ENCODE measurements at regions not wholly inside any gene's neighbourhood (a gene's known extent, or its start where the extent isn't known, plus 50 kb on each side); places are given as distances from the start of the nearest gene placed in this dataset.

DNA sequence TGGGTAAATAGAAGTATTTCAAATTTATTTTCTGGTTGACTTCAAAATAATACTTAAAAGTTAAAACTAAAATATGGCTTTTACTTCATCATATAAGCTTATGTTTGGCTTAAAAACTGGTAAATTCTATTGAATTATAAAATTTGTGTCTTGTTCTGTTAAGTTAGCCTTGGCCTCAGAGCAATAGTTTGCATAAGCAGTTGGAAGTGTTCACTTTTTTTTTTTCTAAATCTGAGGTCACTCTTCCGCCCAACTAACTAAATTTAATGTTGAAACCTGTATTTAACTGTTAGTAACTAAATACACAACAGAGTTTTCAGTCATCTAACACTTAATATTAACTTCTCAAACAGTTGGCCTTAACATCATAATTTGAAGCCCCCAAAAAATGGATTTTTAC lies 871.7 kb upstream of the ADAMTS5 start:
- DNase-seq: no peak

DNA sequence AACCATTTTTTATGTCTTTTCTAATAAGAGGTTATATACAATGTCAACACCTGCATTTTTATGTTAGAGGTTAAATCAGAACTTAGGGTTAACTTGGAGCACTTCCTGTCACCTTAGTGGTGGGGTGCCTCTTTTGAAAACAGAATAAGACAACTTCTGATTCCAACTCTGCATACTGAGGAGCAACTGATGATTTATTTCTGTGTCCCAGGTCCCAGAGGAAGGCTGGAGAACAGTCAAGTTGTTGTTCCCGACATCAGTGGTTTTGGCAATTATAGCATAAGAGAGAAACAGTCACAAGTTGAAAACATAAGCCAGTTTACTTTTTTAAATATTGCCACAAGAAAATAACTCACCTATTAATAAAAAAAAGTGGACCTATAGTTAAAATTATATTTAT lies 871.0 kb upstream of the ADAMTS5 start:
- DNase-seq: no peak

DNA sequence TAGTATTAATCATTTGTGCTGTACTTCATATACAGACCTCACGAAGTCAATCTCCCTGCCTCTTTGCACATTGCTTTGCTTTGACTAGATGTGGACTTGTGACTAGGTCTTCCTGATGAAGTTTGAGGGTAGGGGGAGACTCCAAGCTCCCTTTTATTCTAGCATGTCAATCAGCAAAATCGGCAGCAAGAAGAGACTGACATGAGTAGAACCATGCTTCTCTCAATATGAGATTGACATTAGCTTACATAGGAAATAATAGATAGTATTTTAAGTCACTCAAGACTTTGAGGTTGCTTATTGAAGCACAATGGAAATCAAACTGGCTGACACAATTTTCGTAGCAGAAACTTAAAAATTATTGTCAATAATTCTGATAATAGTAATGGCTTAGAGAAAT lies 866.4 kb upstream of the ADAMTS5 start:
- DNase-seq: no peak

DNA sequence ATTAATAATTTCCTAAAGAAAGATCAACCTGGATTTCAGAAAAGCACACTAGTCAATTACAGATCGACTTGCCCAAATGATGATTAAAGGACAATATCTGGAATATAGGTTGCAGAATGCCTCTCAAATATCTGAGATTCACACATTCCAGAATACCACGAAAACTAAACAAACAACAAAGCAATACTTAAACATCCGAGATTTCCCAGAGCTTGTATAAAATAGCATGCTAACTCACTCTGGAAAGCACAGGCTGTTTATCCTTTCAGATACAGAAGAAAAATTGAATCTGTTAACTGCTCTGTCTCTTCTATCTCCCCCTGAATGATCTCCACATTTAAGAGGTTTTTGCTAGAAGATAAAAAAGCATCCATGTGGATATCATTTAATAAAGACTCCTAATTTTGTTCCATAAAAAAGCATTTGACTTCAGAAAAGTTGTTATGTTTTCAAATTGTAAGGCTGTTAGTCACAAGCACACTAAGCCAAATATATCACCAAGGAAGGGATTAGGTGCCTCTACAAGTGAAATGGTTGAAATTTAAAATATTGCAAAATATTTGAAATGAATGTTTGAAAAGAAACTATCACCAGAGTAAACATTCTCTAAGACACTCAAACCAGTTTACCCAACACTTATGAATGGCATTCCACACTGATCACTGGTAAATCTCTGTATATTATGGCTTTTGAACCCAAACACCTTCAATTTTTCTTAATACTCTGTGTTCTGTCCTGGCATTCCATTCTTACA lies 865.1 kb upstream of the ADAMTS5 start:
- DNase-seq: no peak

DNA sequence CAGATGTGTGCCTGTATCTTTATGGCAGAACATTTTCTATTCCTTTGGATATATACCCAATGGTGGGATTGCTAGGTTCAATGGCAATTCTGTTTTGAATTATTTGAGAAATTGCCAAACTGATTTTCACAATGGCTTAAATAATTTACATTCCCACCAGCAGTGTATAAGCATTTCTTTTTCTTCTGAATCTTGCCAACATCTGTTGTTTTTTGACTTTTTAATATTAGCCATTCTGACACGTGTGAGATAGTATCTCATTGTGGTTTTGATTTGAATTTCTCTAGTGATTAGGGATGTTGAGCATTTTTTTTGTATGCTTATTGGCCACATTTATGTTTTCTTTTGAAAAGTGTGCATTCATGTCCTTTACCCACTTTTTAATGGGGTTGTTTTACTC lies 864.3 kb upstream of the ADAMTS5 start:
- DNase-seq: no peak

DNA sequence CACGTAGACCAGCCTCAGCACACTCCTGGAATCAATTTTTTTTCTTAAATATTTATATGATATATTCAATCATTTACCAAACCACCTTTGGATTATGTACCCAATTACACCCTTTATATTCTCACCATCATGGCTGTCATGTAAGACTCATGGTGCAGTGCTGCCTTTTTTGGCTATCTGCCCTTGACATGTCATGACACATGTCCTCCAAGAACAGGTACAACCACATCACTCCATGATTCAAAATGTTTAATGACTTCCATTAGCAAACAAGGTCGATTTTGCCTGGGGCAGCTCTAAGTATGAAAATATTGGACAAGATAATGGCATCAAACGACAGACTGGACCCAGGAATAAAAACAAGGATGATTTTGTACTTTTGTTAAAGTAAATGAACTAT lies 861.1 kb upstream of the ADAMTS5 start:
- DNase-seq: no peak

DNA sequence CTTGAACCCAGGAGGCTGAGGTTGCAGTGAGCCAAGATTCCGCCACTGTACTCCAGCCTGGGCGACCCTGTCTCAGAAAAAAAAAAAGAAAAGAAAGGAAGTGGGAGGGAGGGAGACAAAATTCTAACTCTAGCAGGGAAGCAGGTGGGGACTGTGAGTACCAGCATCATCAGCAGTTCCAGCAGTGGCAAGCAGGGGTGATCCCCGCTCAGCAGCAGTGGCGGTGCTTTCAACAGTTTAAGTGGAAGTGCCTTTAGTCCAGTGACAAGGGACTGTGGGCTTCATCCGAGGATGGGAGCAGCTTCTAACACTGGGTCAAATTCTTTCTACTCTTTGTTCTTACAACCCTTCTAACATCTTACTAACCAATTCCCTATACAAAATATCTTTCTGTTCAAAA lies 858.1 kb upstream of the ADAMTS5 start:
- no peak for DNase-seq

DNA sequence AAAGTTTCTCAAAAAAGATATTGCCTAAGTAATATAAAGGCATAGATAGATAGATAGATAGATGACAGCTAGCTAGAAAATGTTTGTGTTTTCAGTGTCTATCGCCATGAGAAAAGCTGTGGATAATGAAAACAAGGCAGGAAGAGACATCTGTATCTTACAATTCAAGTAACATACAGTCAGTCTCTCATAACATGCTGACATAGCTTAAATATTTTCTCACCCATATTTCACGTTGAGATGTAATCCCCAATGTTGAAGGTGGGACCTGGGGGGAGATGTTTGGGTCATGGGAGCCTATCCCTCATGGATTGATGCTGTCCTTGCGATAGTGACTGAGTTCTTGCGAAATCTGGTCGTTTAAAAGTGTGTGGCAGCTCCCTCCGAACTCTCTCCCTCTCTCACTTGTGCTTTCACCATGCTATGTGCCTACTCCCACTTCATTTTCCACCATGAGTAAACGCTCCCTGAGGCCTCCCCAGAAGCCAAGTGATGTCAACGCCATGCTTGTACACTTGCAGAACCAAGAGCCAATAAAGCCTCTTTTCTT lies 856.8 kb upstream of the ADAMTS5 start:
- DNase-seq: no peak

DNA sequence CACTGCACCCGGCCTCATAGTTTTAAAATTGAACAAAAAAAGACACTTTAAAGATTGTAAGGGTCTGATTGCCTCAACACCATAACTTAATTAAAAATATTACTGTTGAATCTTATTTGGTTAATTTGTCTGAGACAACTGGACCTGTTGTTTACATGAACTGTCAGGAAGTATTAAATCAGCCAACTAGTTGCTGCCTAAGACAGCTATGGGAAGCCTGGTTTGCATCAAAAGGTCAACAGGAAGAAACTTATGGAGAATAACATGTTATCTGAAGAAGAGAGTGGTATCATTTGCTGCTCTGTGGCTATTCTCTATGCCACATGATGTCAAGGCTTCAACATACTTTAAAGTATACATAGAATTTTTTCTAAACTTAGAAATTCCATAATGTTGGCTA lies 853.5 kb upstream of the ADAMTS5 start:
- DNase-seq: no peak

DNA sequence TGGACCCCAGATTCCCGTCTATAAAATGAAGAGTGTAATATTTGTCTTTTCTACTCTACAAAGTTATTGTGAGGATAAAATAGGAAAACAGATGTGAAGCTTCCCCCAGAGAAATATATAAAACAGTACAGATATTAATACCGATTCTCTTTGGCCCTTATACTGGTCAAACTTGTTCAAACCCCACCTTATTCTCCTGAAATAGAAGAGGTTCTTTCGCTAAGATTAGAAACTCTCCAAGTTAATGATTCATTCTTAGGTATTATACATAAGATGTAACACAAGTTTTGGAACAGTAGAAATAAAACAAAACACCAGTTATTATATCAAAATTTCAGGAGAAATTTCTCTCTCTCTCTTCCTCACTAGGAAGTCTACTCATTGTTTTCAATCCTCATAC lies 852.4 kb upstream of the ADAMTS5 start:
- no peak for DNase-seq

DNA sequence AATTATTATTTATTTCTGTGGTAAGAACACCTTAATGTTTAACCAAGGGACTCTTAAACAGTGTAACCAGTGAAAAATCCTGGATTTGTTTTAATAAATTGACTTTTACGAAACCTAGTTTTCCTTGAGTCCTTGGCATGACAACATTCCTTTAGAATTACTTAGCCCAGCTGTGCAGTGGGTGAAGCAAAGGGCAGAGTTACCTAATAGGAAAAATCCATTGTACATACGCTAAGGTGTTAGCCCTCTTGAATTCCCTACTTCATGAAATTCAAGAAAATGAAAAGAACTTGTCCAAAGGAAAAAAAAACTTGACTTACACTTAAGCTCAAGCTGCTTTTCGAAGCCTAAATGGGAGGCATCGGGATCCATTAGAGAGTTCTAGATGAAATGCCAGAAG lies 852.0 kb upstream of the ADAMTS5 start:
- DNase-seq: no peak

DNA sequence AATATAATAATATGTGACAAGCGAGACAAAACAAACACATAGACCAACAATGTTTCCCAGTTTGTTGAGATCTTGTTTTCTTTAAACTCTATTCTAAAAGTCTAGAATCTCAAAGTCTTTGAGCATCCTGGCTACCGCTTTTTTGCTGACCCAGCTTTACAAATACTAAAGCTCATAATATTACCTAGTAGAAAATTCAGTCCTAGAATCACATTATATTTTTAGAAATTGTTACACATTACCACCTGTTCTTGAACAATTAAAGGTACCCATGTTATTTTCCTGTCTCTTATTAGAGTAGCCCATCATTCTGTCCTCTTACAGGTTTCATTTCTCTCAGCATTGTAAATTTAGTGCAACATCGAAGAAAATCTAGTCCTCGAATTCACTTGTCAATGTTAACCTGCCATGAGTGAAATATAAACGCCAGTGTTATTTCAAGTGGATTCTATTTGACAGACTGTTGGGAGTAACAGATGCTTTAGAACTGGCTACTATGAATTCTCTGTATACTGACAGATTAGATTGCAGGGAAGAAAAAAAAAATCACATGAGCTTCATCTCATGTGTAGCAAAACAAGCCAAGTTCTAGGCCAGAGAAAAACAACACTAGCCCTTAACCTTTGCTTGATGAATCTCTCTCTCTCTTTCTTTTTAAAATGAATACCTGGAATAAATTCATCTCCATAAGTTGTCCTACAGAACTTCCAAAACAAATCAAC lies 851.2 kb upstream of the ADAMTS5 start:
- DNase-seq: no peak

DNA sequence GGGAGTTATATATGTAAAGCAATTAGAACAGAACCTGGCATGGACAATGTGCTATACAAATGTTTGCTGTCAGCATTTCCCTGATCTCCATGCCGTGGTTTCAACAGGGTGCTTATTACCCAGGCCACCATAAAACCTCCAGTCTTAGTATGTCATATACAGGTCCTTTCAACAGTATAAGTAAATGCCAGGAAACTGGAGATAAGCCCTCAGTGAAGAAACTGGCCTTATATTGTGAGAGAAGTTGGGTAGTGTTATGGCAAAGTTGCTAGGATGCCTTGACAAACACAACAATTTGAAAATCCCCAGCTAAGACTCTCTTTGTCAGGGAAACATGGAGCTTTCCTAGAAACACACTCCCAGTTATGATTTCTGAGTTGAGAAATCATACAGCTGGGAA lies 850.2 kb upstream of the ADAMTS5 start:
- DNase-seq: no peak

DNA sequence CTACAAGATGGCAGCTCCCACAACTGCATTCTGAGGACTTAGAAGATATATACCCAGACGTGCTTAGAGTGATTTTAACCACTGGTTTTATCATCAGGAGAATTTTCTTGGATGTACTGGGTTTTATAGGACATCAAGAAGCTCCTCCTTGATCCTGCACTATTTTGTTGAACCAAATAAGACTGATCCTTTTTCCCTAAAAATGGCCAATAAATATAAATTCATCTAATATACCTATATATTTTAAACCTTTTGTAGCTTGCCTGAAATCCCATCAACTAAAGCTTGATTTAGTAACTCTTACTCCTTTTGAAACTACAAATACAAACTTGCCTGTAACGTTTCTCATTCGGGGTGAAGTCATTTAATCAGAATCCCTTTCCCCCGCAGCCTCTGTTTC lies 849.4 kb upstream of the ADAMTS5 start:
- no peak for DNase-seq

DNA sequence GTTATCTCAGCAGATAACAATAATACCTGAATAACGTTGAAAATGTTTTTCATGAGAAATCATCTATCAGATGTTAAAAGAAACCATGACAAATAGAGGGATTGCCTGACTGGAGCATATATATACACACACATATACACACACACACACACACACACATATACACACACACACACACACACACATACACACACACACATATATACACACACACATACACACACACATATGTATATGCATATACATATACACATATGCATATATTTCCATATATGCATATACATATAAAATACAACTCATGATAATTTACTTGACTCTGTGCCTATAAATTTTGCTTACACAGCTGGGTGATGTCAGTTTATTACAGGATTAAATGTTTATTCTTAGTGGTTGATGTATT lies 847.3 kb upstream of the ADAMTS5 start:
- DNase-seq: no peak

DNA sequence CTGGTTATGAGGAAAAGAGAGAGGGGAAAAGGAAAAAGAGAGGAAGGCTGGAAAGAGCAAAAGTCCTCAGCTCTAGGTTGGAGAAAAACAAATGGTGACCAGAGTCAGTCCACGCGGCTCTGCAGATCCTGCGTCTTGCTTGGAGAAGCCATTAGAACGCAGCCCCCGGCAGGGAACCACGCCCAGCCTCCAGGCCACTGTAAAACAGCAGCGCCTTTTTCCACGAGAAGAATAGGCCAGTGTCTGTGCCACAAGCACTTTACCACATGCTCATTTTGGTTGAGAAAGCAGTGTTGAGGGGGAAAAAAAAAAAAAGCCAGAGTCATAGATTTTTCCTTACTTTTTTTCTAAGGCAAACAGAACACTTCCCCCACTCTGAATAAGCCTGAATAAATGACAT lies 846.9 kb upstream of the ADAMTS5 start:
- DNase-seq: no peak

DNA sequence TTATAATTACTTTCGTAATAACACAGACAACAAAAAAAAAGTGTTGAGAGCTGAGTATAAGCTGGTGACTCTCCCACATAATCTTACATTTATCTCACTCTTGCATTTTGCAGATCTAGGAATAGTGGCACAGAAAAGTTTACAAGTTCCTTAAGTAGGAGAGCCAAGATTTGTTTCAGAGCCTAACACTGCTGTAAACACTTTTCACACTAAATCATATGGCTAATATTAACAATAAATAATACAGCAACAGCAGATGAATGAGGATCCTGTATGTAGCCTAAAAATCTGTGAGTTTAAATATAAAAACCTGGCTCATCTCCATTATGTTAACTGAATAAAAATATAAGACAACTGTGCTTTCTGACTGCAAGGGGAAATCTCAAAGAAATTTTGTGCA lies 846.5 kb upstream of the ADAMTS5 start:
- DNase-seq: no peak

DNA sequence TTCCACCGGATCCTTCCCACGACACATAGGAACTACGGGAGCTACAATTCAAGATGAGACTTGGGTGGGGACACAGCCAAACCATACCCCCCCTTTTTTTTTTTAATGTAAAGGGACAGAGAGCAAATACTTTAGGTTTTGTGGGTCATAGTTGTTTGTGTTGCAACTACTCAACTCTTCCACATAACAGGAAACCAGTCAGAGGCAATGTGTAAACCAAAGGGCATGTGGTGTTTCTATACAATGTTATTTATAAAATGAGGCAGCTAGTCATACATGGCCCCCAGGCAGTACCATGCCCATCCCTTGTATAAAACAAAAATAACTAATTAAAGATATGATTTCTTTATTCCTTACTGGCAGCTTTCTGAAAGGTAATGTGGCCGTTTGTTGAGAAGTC lies 845.4 kb upstream of the ADAMTS5 start:
- DNase-seq: no peak

DNA sequence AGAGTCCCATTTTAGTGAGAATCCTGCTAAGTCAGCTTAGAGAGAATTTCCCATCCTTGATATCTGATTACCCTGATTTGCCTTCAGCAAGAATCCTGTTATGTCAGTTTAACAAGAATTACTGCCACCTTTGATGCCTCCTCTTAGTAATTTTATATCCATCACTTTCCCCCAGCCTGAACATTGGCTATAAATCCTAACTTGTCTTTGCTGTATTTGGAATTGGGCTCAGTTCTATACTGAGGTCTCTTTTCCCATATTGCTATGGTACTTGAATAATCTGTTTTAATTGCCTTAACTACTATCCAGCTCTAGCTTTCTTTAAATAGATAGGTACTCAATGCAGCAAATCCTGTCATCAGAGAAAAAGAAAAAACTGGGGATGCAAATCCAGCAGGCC lies 842.0 kb upstream of the ADAMTS5 start:
- DNase-seq: no peak

DNA sequence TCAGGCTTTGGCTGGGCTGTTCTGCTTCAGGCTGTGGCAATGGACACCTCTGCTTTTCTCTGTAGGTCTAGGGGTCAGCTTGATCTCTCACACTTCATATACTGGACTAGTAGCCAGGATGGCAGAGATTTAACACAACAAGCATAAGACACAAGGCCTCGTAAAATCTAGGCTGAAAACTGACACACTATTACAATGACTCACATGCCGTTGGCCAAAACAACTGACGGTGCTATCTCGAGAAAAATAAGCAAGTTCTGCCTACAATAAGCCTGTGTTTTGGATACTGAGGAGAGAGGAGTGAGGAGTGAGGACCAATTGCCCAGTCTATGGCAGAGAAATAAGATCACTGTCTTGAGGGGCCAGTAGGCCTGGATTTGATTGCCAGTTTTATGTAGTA lies 840.7 kb upstream of the ADAMTS5 start:
- no peak for DNase-seq

DNA sequence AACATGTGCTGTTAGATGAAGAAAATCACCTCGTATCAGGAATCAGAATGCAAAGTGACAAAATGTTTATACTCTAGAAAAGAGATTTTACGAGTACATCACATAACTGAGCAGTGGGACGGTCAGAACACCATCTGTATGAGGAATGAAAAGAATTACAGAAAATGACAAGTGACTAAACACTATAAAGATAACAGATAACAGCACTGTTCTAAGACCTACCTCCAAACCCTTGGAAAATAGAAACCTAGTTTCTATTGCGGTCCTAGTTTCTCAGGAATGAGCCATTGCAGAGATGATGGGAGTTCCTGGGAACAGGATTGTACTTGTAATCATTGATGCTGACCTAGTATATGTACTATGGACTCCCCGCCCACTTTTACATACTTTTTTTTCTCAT lies 839.4 kb upstream of the ADAMTS5 start:
- DNase-seq: no peak

DNA sequence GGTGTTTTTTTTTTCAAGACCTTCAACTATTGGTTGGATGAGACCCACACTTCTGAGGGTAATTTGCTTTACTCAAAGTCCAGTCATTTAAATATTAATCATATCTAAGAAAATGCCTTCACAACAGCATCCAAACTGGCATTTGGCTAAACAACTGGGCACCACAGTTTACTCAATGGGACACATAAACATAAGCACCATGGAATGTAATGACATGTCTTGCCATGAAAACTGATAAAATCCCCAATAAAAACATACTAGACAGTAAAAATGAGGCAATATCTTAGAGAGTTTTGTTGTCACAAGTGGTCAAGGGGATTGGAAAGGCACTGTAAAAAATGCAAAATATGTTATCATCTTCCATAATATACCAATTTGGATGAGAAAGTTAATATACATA lies 838.8 kb upstream of the ADAMTS5 start:
- no peak for DNase-seq

DNA sequence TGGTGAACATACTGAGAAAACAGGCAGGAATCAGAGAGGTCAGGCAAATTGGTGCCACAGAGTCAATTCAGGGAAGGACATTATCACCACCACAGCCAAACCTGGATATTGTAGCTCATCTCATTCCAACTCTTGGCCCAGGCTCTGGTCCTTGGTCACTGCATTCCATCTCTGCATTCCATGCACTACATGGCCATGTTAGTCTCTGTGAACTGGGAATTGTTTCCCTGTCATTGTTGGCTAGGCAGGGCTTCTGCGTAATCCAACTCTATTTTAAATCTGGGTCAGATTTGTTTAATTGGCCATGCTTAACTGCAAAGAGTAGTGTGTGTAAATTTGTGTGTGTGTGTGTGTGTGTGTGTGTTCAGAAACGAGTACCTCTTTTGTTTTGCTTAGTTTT lies 837.6 kb upstream of the ADAMTS5 start:
- no peak for DNase-seq

DNA sequence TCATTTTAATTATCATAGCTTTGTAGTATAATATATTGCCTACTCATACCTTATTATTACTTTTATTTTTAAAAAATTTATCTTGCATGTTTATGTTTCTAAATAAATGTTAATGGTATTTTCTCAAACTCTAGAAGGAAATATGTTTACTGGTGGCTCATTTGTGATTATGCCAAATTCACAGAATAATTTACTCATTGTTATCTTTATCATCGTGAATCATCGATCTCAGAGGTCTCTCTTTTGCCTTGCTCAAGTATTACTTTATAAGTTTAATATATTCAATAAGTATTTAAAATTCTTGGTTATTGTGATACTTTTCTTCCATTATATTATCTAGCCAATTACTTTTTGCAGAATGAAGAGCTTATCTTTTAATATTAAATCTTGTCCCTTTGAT lies 836.7 kb upstream of the ADAMTS5 start:
- no peak for DNase-seq

All from central memory CD4-positive, alpha-beta T cell (primary cell).